ENCODE measurements at regions not wholly inside any gene's neighbourhood (a gene's known extent, or its start where the extent isn't known, plus 50 kb on each side); places are given as distances from the start of the nearest gene placed in this dataset.

- TF ChIP-seq, protein P1, sequence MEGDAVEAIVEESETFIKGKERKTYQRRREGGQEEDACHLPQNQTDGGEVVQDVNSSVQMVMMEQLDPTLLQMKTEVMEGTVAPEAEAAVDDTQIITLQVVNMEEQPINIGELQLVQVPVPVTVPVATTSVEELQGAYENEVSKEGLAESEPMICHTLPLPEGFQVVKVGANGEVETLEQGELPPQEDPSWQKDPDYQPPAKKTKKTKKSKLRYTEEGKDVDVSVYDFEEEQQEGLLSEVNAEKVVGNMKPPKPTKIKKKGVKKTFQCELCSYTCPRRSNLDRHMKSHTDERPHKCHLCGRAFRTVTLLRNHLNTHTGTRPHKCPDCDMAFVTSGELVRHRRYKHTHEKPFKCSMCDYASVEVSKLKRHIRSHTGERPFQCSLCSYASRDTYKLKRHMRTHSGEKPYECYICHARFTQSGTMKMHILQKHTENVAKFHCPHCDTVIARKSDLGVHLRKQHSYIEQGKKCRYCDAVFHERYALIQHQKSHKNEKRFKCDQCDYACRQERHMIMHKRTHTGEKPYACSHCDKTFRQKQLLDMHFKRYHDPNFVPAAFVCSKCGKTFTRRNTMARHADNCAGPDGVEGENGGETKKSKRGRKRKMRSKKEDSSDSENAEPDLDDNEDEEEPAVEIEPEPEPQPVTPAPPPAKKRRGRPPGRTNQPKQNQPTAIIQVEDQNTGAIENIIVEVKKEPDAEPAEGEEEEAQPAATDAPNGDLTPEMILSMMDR (IDR thresholded peaks at IDR 0.05; ENCODE audit: low read depth, low read length): no peak
- TF ChIP-seq EZH2phosphoT487 (IDR thresholded peaks at IDR 0.05; ENCODE audit: low read depth): no peak
Observed at GRCh38 chr13:78981913-78982312, 323.0 kb upstream of the OBI1 start.

Measured in OCI-LY3 (cell line).